Hepatocyte (in vitro differentiated cells): ENCODE measurements at regions not wholly inside any gene's neighbourhood (a gene's known extent, or its start where the extent isn't known, plus 50 kb on each side); places are given as distances from the start of the nearest gene placed in this dataset.

Source experiments
- DNase-seq: peaks from one replicate; pipeline ENCODE4 v3.0.0-alpha.2; 2016; ENCODE audit warnings: low spot score
- H2AFZ ChIP-seq: fragments of 200-600 bp; sonication (generic); 2 replicates; pipeline ENCODE4 v1.6.0; 2016; ENCODE audit warnings: antibody characterized with exemption, mild to moderate bottlenecking
- H3K27ac ChIP-seq: fragments of 200-600 bp; sonication (generic); 2 replicates; pipeline ENCODE4 v1.5.1; 2016; ENCODE audit warnings: mild to moderate bottlenecking
- H3K27me3 ChIP-seq: fragments of 200-600 bp; sonication (generic); 2 replicates; pipeline ENCODE4 v1.6.1; 2016
- H3K36me3 ChIP-seq: fragments of 200-600 bp; sonication (generic); replicated peaks from 2 replicates; pipeline ENCODE4 v1.5.1; 2016; ENCODE audit warnings: low read depth; ENCODE audit not compliant: insufficient read depth
- H3K4me1 ChIP-seq: fragments of 200-600 bp; sonication (generic); 2 replicates; pipeline ENCODE4 v1.5.1; 2016; ENCODE audit warnings: mild to moderate bottlenecking, moderate library complexity; ENCODE audit not compliant: insufficient read depth
- H3K4me2 ChIP-seq: fragments of 200-600 bp; sonication (generic); 2 replicates; pipeline ENCODE4 v1.6.0; 2016
- H3K4me3 ChIP-seq: fragments of 200-600 bp; sonication (generic); 2 replicates; pipeline ENCODE4 v1.5.1; 2016; ENCODE audit warnings: mild to moderate bottlenecking
- H3K79me2 ChIP-seq: fragments of 200-600 bp; sonication (generic); 2 replicates; pipeline ENCODE4 v1.6.0; 2017; ENCODE audit warnings: mild to moderate bottlenecking
- H3K9me2 ChIP-seq: fragments of 200-600 bp; sonication (generic); replicated peaks from 2 replicates; pipeline ENCODE4 v1.6.0; 2017; ENCODE audit warnings: mild to moderate bottlenecking; ENCODE audit not compliant: insufficient read depth
- H3K9me3 ChIP-seq: fragments of 200-600 bp; sonication (generic); 2 replicates; pipeline ENCODE4 v1.5.1; 2016; ENCODE audit warnings: low read depth, mild to moderate bottlenecking
- H4K20me1 ChIP-seq: fragments of 200-600 bp; sonication (generic); 2 replicates; pipeline ENCODE4 v1.6.0; 2016; ENCODE audit warnings: mild to moderate bottlenecking; ENCODE audit not compliant: insufficient read depth, poor library complexity, severe bottlenecking
- CTCF ChIP-seq: fragments of 200-600 bp; sonication (generic); IDR thresholded peaks from 2 replicates; pipeline ENCODE4 v1.5.1; 2016; ENCODE audit warnings: antibody characterized with exemption, mild to moderate bottlenecking; ENCODE audit not compliant: poor library complexity
- EZH2 ChIP-seq: fragments of 200-600 bp; sonication (generic); IDR thresholded peaks from 2 replicates; pipeline ENCODE4 v1.6.1; 2016; ENCODE audit warnings: antibody characterized with exemption, mild to moderate bottlenecking, borderline replicate concordance
- EZH2phosphoT487 ChIP-seq: fragments of 200-600 bp; sonication (generic); IDR thresholded peaks from one replicate; pipeline ENCODE4 v1.6.1; 2018; ENCODE audit warnings: antibody characterized with exemption, mild to moderate bottlenecking, low read depth, moderate library complexity; ENCODE audit not compliant: unreplicated experiment, severe bottlenecking
- WGBS: methylation state at CpG from one replicate; pipeline ENCODE4 v1.1.6; 2016; ENCODE audit warnings: low lambda C conversion rate; ENCODE audit errors: missing lambda C conversion rate; 5-methylcytosine and 5-hydroxymethylcytosine counted together

- H3K4me3 ChIP-seq: no peak overlapping the region
- DNase-seq: no peak
- no peaks in the 10 kb centered on the region for H3K9me2 ChIP-seq
- no peak overlapping the region for H3K27ac ChIP-seq
- WGBS: 76% methylated on average over 4 of the region's 4 CpGs
- TF ChIP-seq EZH2: no peak
- no peak for TF ChIP-seq EZH2phosphoT487
- TF ChIP-seq CTCF: no peak
- H3K27me3 ChIP-seq: no peaks in the 10 kb centered on the region
- no peaks in the 10 kb centered on the region for H3K4me1 ChIP-seq
- no peaks in the 10 kb centered on the region for H3K9me3 ChIP-seq
- H3K4me2 ChIP-seq: no peak overlapping the region
- H3K36me3 ChIP-seq: no peaks in the 10 kb centered on the region
- H2AFZ ChIP-seq: no peak overlapping the region
- H3K79me2 ChIP-seq: no peaks in the 10 kb centered on the region
- no peaks in the 10 kb centered on the region for H4K20me1 ChIP-seq
Measured at GRCh38 chr4:10288830-10289537, 168.2 kb downstream of the ZNF518B start.

GRCh38 chr4:10285028-10285427, 168.4 kb upstream of the WDR1 start:
- 31% methylated on average over 3 of the region's 3 CpGs for WGBS
- H4K20me1 ChIP-seq: no peaks in the 10 kb centered on the region
- H3K9me2 ChIP-seq: no peaks in the 10 kb centered on the region
- H3K9me3 ChIP-seq: no peaks in the 10 kb centered on the region
- no peaks in the 10 kb centered on the region for H3K4me1 ChIP-seq
- no peak for TF ChIP-seq EZH2
- no peak for TF ChIP-seq EZH2phosphoT487
- TF ChIP-seq CTCF: no peak
- no peak for DNase-seq
- no peak overlapping the region for H3K27ac ChIP-seq
- no peak overlapping the region for H3K4me2 ChIP-seq
- H3K79me2 ChIP-seq: no peaks in the 10 kb centered on the region
- H3K36me3 ChIP-seq: no peaks in the 10 kb centered on the region
- H3K4me3 ChIP-seq: no peak overlapping the region
- no peak overlapping the region for H2AFZ ChIP-seq
- no peaks in the 10 kb centered on the region for H3K27me3 ChIP-seq

GRCh38 chr4:10283761-10284160, 167.2 kb upstream of the WDR1 start:
- Histone ChIP-seq H2AFZ (no peak overlapping the region), H3K4me3 (no peak overlapping the region), H3K4me1 (no peaks in the 10 kb centered on the region), H3K9me3 (no peaks in the 10 kb centered on the region), H3K27ac (no peak overlapping the region), H4K20me1 (no peaks in the 10 kb centered on the region), H3K4me2 (no peak overlapping the region), H3K9me2 (no peaks in the 10 kb centered on the region), H3K36me3 (no peaks in the 10 kb centered on the region), H3K79me2 (no peaks in the 10 kb centered on the region), H3K27me3 (no peaks in the 10 kb centered on the region)
- no peak for DNase-seq
- WGBS: 82% methylated on average over 2 of the region's 2 CpGs
- TF ChIP-seq EZH2phosphoT487 (no peak), CTCF (no peak), EZH2 (no peak)

- Histone ChIP-seq H3K36me3 (no peaks in the 10 kb centered on the region), H3K27ac (no peak overlapping the region), H3K4me1 (no peaks in the 10 kb centered on the region), H4K20me1 (no peaks in the 10 kb centered on the region), H3K4me3 (no peak overlapping the region), H3K9me3 (no peaks in the 10 kb centered on the region), H3K4me2 (no peak overlapping the region), H2AFZ (no peak overlapping the region), H3K9me2 (no peaks in the 10 kb centered on the region), H3K27me3 (no peaks in the 10 kb centered on the region), H3K79me2 (no peaks in the 10 kb centered on the region)
- DNase-seq: no peak
- TF ChIP-seq CTCF (no peak), EZH2phosphoT487 (no peak), EZH2 (no peak)
- 44% methylated on average over 3 of the region's 3 CpGs for WGBS
Measured at GRCh38 chr4:10281996-10282395, 165.4 kb upstream of the WDR1 start.
